ENCODE measurements at regions not wholly inside any gene's neighbourhood (a gene's known extent, or its start where the extent isn't known, plus 50 kb on each side); places are given as distances from the start of the nearest gene placed in this dataset.
A peak's percentile ranks its signal among the peaks of the same experiment; 100 is the strongest.

DNA sequence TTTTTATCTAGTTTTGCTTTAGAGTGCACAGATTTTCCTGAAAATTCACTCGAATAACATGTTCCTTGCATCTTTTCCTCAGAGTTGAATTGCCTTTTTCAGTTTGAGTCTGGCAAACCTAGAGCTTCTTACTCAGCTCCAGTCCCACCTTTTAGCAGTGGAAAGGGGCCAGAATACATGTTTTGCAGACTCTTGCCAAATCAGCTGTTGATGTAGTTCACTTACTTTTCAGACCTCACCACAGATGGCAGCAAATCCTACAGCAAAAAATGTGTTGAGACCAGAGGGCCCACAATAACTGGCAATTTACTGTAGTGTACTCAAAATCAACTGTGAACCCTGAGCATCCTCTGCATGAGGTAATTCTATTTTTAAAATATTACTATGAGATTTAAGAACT is 545.2 kb upstream of the ACO1 start:
- no peak overlapping the region for H3K4me2 ChIP-seq (ENCODE audit: insufficient read depth, insufficient read length, low read length)
- H3K18ac ChIP-seq (ENCODE audit: insufficient read length, low read depth, low read length), result no peak overlapping the region
- H2BK15ac ChIP-seq (ENCODE audit: low read depth, low read length), result no peak overlapping the region
- H3T11ph ChIP-seq (ENCODE audit: low read length), result no peak overlapping the region
- H3K36me3 Mint-ChIP-seq (ENCODE audit: insufficient read depth in 1 of 3, low read depth in 3 of 3), result no peaks in the 10 kb centered on the region
- no peak overlapping the region for H3K4me3 Mint-ChIP-seq
- no peak overlapping the region for H3K27ac ChIP-seq (ENCODE audit: insufficient read length, low read depth, low read length)
- no peak overlapping the region for H3K9ac ChIP-seq (ENCODE audit: extremely low read depth, insufficient read length, low read length)
- no peaks in the 10 kb centered on the region for H3K79me1 ChIP-seq (ENCODE audit: insufficient read depth, low read depth, low read length, poor library complexity, severe bottlenecking)
- H3K56ac ChIP-seq (ENCODE audit: insufficient read length, low read depth, low read length), result no peak overlapping the region
- no peak overlapping the region for H2BK20ac ChIP-seq (ENCODE audit: low read depth, low read length, poor library complexity, severe bottlenecking)
- H3K79me2 ChIP-seq (ENCODE audit: insufficient read depth, low read length), result no peaks in the 10 kb centered on the region
- H3K14ac ChIP-seq (ENCODE audit: insufficient read depth, low read length), result no peak overlapping the region
- H2BK120ac ChIP-seq (ENCODE audit: low read depth, low read length, poor library complexity, severe bottlenecking), result no peak overlapping the region
- no peak overlapping the region for H3K27ac Mint-ChIP-seq
- no peak overlapping the region for H4K8ac ChIP-seq (replicated peaks; ENCODE audit: insufficient read length, low read depth, low read length)
- H2BK5ac ChIP-seq (ENCODE audit: insufficient read length, low read length), result no peak overlapping the region
- no peaks in the 10 kb centered on the region for H3K23me2 ChIP-seq (ENCODE audit: insufficient read length, low read depth, low read length, poor library complexity, severe bottlenecking)
- no peaks in the 10 kb centered on the region for H3K9me3 Mint-ChIP-seq
- no peak overlapping the region for H4K91ac ChIP-seq (ENCODE audit: insufficient read length, low read depth, low read length)
- H3K23ac ChIP-seq (ENCODE audit: insufficient read length, low read depth, low read length), result no peak overlapping the region
- peaks cover 6 to 9% of the 10 kb centered on the region in 2 experiments; a peak in 2 of 4 replicates for H3K4me1 Mint-ChIP-seq
- no peak overlapping the region for H3K4ac ChIP-seq (ENCODE audit: low read depth, low read length)
- DNase-seq, result no peak
- no peak overlapping the region for H2AK5ac ChIP-seq (ENCODE audit: insufficient read length, low read length)
- H3K9me3 ChIP-seq (ENCODE audit: control insufficient read depth, low read depth, low read length), result no peaks in the 10 kb centered on the region
- TF ChIP-seq, protein P1, sequence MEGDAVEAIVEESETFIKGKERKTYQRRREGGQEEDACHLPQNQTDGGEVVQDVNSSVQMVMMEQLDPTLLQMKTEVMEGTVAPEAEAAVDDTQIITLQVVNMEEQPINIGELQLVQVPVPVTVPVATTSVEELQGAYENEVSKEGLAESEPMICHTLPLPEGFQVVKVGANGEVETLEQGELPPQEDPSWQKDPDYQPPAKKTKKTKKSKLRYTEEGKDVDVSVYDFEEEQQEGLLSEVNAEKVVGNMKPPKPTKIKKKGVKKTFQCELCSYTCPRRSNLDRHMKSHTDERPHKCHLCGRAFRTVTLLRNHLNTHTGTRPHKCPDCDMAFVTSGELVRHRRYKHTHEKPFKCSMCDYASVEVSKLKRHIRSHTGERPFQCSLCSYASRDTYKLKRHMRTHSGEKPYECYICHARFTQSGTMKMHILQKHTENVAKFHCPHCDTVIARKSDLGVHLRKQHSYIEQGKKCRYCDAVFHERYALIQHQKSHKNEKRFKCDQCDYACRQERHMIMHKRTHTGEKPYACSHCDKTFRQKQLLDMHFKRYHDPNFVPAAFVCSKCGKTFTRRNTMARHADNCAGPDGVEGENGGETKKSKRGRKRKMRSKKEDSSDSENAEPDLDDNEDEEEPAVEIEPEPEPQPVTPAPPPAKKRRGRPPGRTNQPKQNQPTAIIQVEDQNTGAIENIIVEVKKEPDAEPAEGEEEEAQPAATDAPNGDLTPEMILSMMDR (conservative IDR thresholded peaks at IDR 0.05), result peak; percentile 45
- H2AFZ ChIP-seq (ENCODE audit: low read length), result no peak overlapping the region
- no peaks in the 10 kb centered on the region; the same call in 1 of the 2 replicates for H3K4me1 ChIP-seq (ENCODE audit: insufficient read depth, low read length)
- no peaks in the 10 kb centered on the region for H4K20me1 ChIP-seq (ENCODE audit: control insufficient read depth, insufficient read depth, insufficient read length)
- H3K27me3 Mint-ChIP-seq (ENCODE audit: low read depth), result no peaks in the 10 kb centered on the region
- WGBS (ENCODE audit: extremely low coverage, insufficient read length, low lambda C conversion rate), result no CpG with 5 or more reads among the region's 1 CpG
- no peak overlapping the region for H4K5ac ChIP-seq (ENCODE audit: insufficient read length, low read depth, low read length)
- H2BK12ac ChIP-seq (ENCODE audit: insufficient read length, low read depth, low read length), result no peak overlapping the region
- no peaks in the 10 kb centered on the region for H3K27me3 ChIP-seq (ENCODE audit: insufficient read depth, low read length)

All from H9 (cell line).